GM23248 (cell line): ENCODE measurements at regions not wholly inside any gene's neighbourhood (a gene's known extent, or its start where the extent isn't known, plus 50 kb on each side); places are given as distances from the start of the nearest gene placed in this dataset.

Experiments
- DNase-seq: peaks from one replicate; pipeline ENCODE4 v3.0.0-alpha.2; 2015
- H2AFZ ChIP-seq: fragments of 200-600 bp; sonication (generic); 2 replicates; pipeline ENCODE4 v1.6.1; 2016; ENCODE audit warnings: antibody characterized with exemption
- H3F3A ChIP-seq: fragments of 200-600 bp; sonication (generic); 2 replicates; pipeline ENCODE4 v1.6.1; 2016; ENCODE audit warnings: mild to moderate bottlenecking, antibody characterized with exemption, mixed run types; ENCODE audit not compliant: insufficient read depth
- H3K27ac ChIP-seq: fragments of 200-600 bp; sonication (generic); 2 replicates; pipeline ENCODE4 v1.5.1; 2016; ENCODE audit warnings: mild to moderate bottlenecking
- H3K27me3 ChIP-seq: fragments of 200-600 bp; sonication (generic); replicated peaks from 2 replicates; pipeline ENCODE4 v1.6.1; 2016; ENCODE audit warnings: mild to moderate bottlenecking; ENCODE audit not compliant: insufficient read depth
- H3K36me3 ChIP-seq: fragments of 200-600 bp; sonication (generic); 2 replicates; pipeline ENCODE4 v1.6.1; 2016; ENCODE audit warnings: low read depth, mild to moderate bottlenecking
- H3K4me1 ChIP-seq: fragments of 200-600 bp; sonication (generic); 2 replicates; pipeline ENCODE4 v1.6.1; 2016; ENCODE audit warnings: mild to moderate bottlenecking; ENCODE audit not compliant: insufficient read depth
- H3K4me2 ChIP-seq: fragments of 200-600 bp; sonication (generic); one replicate; pipeline ENCODE4 v1.6.1; 2016; ENCODE audit warnings: mild to moderate bottlenecking; ENCODE audit not compliant: unreplicated experiment
- H3K4me3 ChIP-seq: fragments of 200-600 bp; sonication (generic); 2 replicates; pipeline ENCODE4 v1.5.1; 2016; ENCODE audit warnings: mild to moderate bottlenecking
- H3K79me2 ChIP-seq: fragments of 200-600 bp; sonication (generic); 2 replicates; pipeline ENCODE4 v1.6.1; 2016; ENCODE audit warnings: mild to moderate bottlenecking; ENCODE audit not compliant: insufficient read depth
- H3K9ac ChIP-seq: fragments of 200-600 bp; sonication (generic); 2 replicates; pipeline ENCODE4 v1.6.1; 2016; ENCODE audit warnings: mild to moderate bottlenecking
- H3K9me2 ChIP-seq: fragments of 200-600 bp; sonication (generic); 2 replicates; pipeline ENCODE4 v1.6.1; 2016; ENCODE audit warnings: mixed run types, mild to moderate bottlenecking, moderate library complexity; ENCODE audit not compliant: insufficient read depth
- H3K9me3 ChIP-seq: fragments of 200-600 bp; sonication (generic); one replicate; pipeline ENCODE4 v1.6.1; 2017; ENCODE audit warnings: low read depth
- H4K20me1 ChIP-seq: fragments of 200-600 bp; sonication (generic); 2 replicates; pipeline ENCODE4 v1.6.0; 2016; ENCODE audit not compliant: insufficient read depth
- EZH2 ChIP-seq: fragments of 200-600 bp; sonication (generic); IDR thresholded peaks from 2 replicates; pipeline ENCODE4 v1.6.1; 2018; ENCODE audit warnings: antibody characterized with exemption, mild to moderate bottlenecking; ENCODE audit not compliant: insufficient read depth, poor library complexity, severe bottlenecking
- EZH2phosphoT487 ChIP-seq: fragments of 200-600 bp; sonication (generic); IDR thresholded peaks from 2 replicates; pipeline ENCODE4 v1.6.1; 2018; ENCODE audit warnings: antibody characterized with exemption, moderate library complexity, mild to moderate bottlenecking, low read depth; ENCODE audit not compliant: insufficient read depth
- WGBS, 2 experiments: methylation state at CpG; one replicate each; pipeline ENCODE4 v1.1.6; 2015 to 2017; ENCODE audit warnings: low lambda C conversion rate in 2 of 2, low coverage in 1 of 2; ENCODE audit errors: missing lambda C conversion rate in 2 of 2; 5-methylcytosine and 5-hydroxymethylcytosine counted together
- in situ Hi-C: fragments of 300-500 bp; cut with MboI; formaldehyde crosslinking; loops from 2 replicates; pipeline ENCODE4 v1.15.0; 2020

DNA sequence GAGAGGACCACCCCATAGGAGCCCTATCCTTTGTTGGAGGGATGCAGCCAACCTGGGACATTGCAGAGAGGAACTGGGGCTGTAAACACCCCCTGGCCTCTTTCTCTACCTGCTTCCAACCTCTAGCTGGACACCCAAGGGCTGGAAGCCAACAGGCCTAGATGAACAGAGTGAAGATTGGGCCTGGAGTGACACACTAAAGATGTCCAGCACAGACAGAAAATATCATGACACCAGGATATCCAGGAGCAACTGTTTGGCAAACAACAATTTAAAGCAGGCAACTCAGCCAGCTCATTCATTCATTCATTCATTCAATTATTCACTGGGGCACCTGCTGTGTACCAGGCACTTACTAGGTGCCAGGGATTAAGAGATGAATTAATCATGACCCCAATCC lies 125.0 kb upstream of the NCOR2 start:
- TF ChIP-seq EZH2phosphoT487 (no peak), EZH2 (no peak)
- no peaks in the 10 kb centered on the region for H3K9me3 ChIP-seq
- DNase-seq: no peak
- H3K4me3 ChIP-seq: no peak overlapping the region
- no peaks in the 10 kb centered on the region for H3K9me2 ChIP-seq
- in situ Hi-C loops: no loop called here
- no peak overlapping the region for H2AFZ ChIP-seq
- no peaks in the 10 kb centered on the region for H3K27me3 ChIP-seq
- no peak overlapping the region for H3K27ac ChIP-seq
- H3K4me2 ChIP-seq: no peak overlapping the region
- no peaks in the 10 kb centered on the region for H3K36me3 ChIP-seq
- no peaks in the 10 kb centered on the region for H3F3A ChIP-seq
- H3K4me1 ChIP-seq: 0 out of 2 replicates have a peak, but pooled peaks cover 3% of the 10 kb centered on the region
- no peaks in the 10 kb centered on the region for H3K79me2 ChIP-seq
- H4K20me1 ChIP-seq: no peaks in the 10 kb centered on the region
- no peak overlapping the region for H3K9ac ChIP-seq

- H3K9me2 ChIP-seq: no peaks in the 10 kb centered on the region
- no peak overlapping the region for H3K4me2 ChIP-seq
- no peak for TF ChIP-seq EZH2phosphoT487
- TF ChIP-seq EZH2: no peak
- 80 to 89% methylated on average over 1 of the region's 1 CpG for WGBS, 2 experiments
- no peaks in the 10 kb centered on the region for H3K79me2 ChIP-seq
- DNase-seq: no peak
- peaks cover 3% of the 10 kb centered on the region for H3K4me1 ChIP-seq
- no peaks in the 10 kb centered on the region for H4K20me1 ChIP-seq
- no peak overlapping the region for H2AFZ ChIP-seq
- H3K27me3 ChIP-seq: no peaks in the 10 kb centered on the region
- no peak overlapping the region for H3K27ac ChIP-seq
- H3K36me3 ChIP-seq: no peaks in the 10 kb centered on the region
- H3K9ac ChIP-seq: no peak overlapping the region
- no peaks in the 10 kb centered on the region for H3K9me3 ChIP-seq
- H3F3A ChIP-seq: 0 out of 2 replicates have a peak, but pooled peaks cover under 1% of the 10 kb centered on the region
- in situ Hi-C loops: no loop called here
- no peak overlapping the region for H3K4me3 ChIP-seq
These were observed 124.0 kb upstream of the NCOR2 start for GRCh38 chr12:124691429-124691828.

DNA sequence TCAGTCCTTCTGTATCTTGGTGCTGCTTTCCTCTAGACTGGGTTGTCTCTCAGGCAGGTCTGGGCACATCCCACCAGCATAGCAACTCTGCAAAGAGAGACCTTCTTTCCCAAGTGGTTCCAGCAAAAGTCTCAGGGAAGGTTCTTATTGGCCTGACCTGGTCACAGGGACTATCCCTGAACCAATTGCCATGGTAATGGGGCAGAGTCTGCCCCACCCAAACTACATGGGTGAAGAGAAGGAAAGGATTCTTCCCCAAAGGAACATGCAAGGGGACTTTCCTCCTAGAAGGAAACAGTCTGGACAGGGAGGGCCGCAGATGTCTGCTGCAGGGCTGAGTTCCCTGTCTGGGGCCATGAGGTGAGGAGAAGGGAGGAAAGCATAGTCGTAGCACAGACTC lies 122.2 kb upstream of the NCOR2 start:
- WGBS, 2 experiments: 53 to 72% methylated on average over 2 of the region's 2 CpGs
- H2AFZ ChIP-seq: no peak overlapping the region
- in situ Hi-C loops: no loop called here

DNA sequence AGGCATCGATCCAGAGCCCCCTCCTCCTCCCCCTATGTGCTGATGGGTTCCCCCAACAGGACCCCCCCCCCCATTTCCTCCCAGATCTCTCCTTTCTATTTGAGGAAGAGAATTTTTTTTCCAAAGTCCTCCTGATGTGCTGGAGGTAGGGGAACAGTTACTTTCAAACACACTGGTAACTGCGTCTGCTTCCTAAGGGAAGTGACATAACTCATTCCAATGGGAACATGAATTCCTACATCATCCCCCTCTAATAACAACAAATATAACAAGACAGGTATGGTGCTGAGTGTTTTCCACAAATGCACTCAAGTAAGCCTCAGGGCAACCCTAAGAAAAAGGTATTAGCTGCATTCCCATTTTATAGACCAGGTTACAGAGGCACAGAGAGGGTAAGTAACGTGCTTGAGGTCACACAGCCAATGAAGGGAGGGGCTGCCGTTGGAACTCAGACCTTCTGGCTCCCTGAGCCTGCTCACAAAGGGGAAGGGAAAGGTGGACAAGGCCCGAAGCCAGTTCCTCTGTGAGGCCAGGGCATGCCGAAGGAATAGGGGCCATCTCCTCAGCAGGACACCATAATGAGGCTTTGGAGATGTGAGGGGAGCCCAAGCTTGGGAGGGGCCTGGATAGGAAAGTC lies 121.1 kb upstream of the NCOR2 start:
- Histone ChIP-seq H3K27me3 (no peaks in the 10 kb centered on the region), H3F3A (peaks cover 30% of the 10 kb centered on the region), H3K27ac (no peak overlapping the region), H3K4me2 (no peak overlapping the region), H3K9ac (no peak overlapping the region), H3K4me3 (no peak overlapping the region), H4K20me1 (no peaks in the 10 kb centered on the region), H3K36me3 (no peaks in the 10 kb centered on the region), H3K79me2 (no peaks in the 10 kb centered on the region), H2AFZ (no peak overlapping the region), H3K9me2 (no peaks in the 10 kb centered on the region), H3K9me3 (no peaks in the 10 kb centered on the region), H3K4me1 (peaks cover 27% of the 10 kb centered on the region)
- TF ChIP-seq EZH2phosphoT487 (no peak), EZH2 (no peak)
- in situ Hi-C loops: no loop called here
- 75 to 76% methylated on average over 6 of the region's 6 CpGs for WGBS, 2 experiments
- no peak for DNase-seq

More for the DNA sequence above, 122.2 kb upstream of the NCOR2 start:
- Histone ChIP-seq H3K4me2 (no peak overlapping the region), H4K20me1 (no peaks in the 10 kb centered on the region), H3K4me1 (peaks cover 20% of the 10 kb centered on the region), H3K9me3 (no peaks in the 10 kb centered on the region), H3K27me3 (no peaks in the 10 kb centered on the region), H3K4me3 (no peak overlapping the region), H3K79me2 (no peaks in the 10 kb centered on the region), H3K9ac (no peak overlapping the region), H3K36me3 (no peaks in the 10 kb centered on the region), H3K9me2 (no peaks in the 10 kb centered on the region), H3K27ac (no peak overlapping the region), H3F3A (peaks cover 18% of the 10 kb centered on the region)
- TF ChIP-seq EZH2: no peak
- TF ChIP-seq EZH2phosphoT487: no peak
- no peak for DNase-seq

- no peak overlapping the region for H3K4me3 ChIP-seq
- no peaks in the 10 kb centered on the region for H3K9me2 ChIP-seq
- no peaks in the 10 kb centered on the region for H3K9me3 ChIP-seq
- 30 to 38% methylated on average over 11 of the region's 11 CpGs for WGBS, 2 experiments
- peaks cover 33% of the 10 kb centered on the region for H3F3A ChIP-seq
- H2AFZ ChIP-seq: no peak overlapping the region; the same call in 1 of the 2 replicates
- no peaks in the 10 kb centered on the region for H3K79me2 ChIP-seq
- no peaks in the 10 kb centered on the region for H3K27me3 ChIP-seq
- no peak overlapping the region for H3K27ac ChIP-seq
- no peaks in the 10 kb centered on the region for H3K36me3 ChIP-seq
- no peak overlapping the region for H3K9ac ChIP-seq
- H4K20me1 ChIP-seq: no peaks in the 10 kb centered on the region
- H3K4me1 ChIP-seq: peaks cover 27% of the 10 kb centered on the region
- no peak overlapping the region for H3K4me2 ChIP-seq
- in situ Hi-C loops: no loop called here
- DNase-seq: peak; percentile 36
- no peak for TF ChIP-seq EZH2
- TF ChIP-seq EZH2phosphoT487: no peak
These were observed 120.5 kb upstream of the NCOR2 start for GRCh38 chr12:124687917-124688316.
